Spinal cord (tissue), 9 donors: ENCODE measurements at regions not wholly inside any gene's neighbourhood (a gene's known extent, or its start where the extent isn't known, plus 50 kb on each side); places are given as distances from the start of the nearest gene placed in this dataset.
A peak's percentile ranks its signal among the peaks of the same experiment; 100 is the strongest.

ENCODE experiments used
- DNase-seq, 6 donors: peaks; one replicate each; pipeline versions ENCODE4 v3.0.0 to v3.0.0-alpha.2; 2013 to 2015; ENCODE audit warnings: low spot score in 6 of 6, low read depth in 4 of 6
- H3K27ac ChIP-seq: one replicate; pipeline ENCODE4 v1.5.1; 2013; ENCODE audit warnings: low read depth, low read length, control low read depth
- H3K27me3 ChIP-seq: one replicate; pipeline ENCODE4 v1.6.1; 2013; ENCODE audit warnings: low read length; ENCODE audit not compliant: control insufficient read depth, insufficient read depth
- H3K36me3 ChIP-seq: one replicate; pipeline ENCODE4 v1.6.1; 2013; ENCODE audit warnings: low read length; ENCODE audit not compliant: control insufficient read depth, insufficient read depth
- H3K4me1 ChIP-seq: one replicate; pipeline ENCODE4 v1.6.1; 2013; ENCODE audit warnings: low read length; ENCODE audit not compliant: control insufficient read depth, insufficient read depth
- H3K4me3 ChIP-seq: one replicate; pipeline ENCODE4 v1.5.1; 2013; ENCODE audit warnings: low read depth, low read length, control low read depth
- H3K9me3 ChIP-seq: one replicate; pipeline ENCODE4 v1.6.1; 2013; ENCODE audit warnings: low read length; ENCODE audit not compliant: control insufficient read depth, insufficient read depth
- WGBS: methylation state at CpG from one replicate; pipeline ENCODE4 v1.1.5; 2013; ENCODE audit warnings: missing lambda C conversion rate; ENCODE audit not compliant: insufficient coverage; 5-methylcytosine and 5-hydroxymethylcytosine counted together
- donor health status: healthy.

GRCh38 chr3:55286693-55287092, 200.4 kb downstream of the WNT5A start:
- no peak overlapping the region for H3K4me3 ChIP-seq
- no peak overlapping the region for H3K27ac ChIP-seq
- H3K27me3 ChIP-seq: no peaks in the 10 kb centered on the region
- H3K9me3 ChIP-seq: no peaks in the 10 kb centered on the region
- H3K4me1 ChIP-seq: no peaks in the 10 kb centered on the region
- no CpG with 5 or more reads among the region's 1 CpG for WGBS
- DNase-seq: peak in 4 of 6 donors; percentile 27 to 72 (median 42)
- no peaks in the 10 kb centered on the region for H3K36me3 ChIP-seq

DNA sequence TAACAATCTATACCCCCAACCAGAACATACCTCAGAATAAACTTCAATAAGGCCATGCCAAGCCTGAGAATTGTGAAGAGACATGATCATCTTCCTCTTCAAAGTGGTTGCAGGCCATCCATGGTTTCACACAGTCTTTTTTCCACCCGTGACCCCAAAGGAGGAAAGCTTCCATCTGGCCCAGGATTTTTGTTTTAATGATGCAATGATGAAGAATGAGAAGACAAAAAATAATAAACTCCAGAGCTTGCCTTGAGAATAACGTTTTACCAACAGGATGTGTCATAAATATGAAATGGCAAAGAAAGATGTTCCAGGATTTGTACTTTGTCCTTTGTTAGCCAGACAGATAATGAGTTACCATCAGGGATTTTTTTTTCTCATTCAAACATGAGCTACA, 201.9 kb downstream of the WNT5A start:
- Histone ChIP-seq H3K36me3 (no peaks in the 10 kb centered on the region), H3K4me3 (no peak overlapping the region), H3K9me3 (no peaks in the 10 kb centered on the region), H3K27ac (no peak overlapping the region), H3K27me3 (no peaks in the 10 kb centered on the region), H3K4me1 (no peaks in the 10 kb centered on the region)
- whole genome bisulfite sequencing: no CpG with 5 or more reads among the region's 2 CpGs
- DNase-seq: no peak

- no peak for DNase-seq
- Histone ChIP-seq H3K4me1 (no peaks in the 10 kb centered on the region), H3K36me3 (no peaks in the 10 kb centered on the region), H3K9me3 (no peaks in the 10 kb centered on the region), H3K27me3 (no peaks in the 10 kb centered on the region), H3K27ac (no peak overlapping the region), H3K4me3 (no peak overlapping the region)
- WGBS: no CpG with 5 or more reads among the region's 2 CpGs
Measured at GRCh38 chr3:55283441-55283925, 203.6 kb downstream of the WNT5A start.

- H3K4me3 ChIP-seq: no peak overlapping the region
- no peak for DNase-seq
- WGBS: 50% methylated on average over 1 of the region's 4 CpGs
- H3K4me1 ChIP-seq: no peaks in the 10 kb centered on the region
- no peak overlapping the region for H3K27ac ChIP-seq
- H3K36me3 ChIP-seq: no peaks in the 10 kb centered on the region
- H3K9me3 ChIP-seq: no peaks in the 10 kb centered on the region
- H3K27me3 ChIP-seq: no peaks in the 10 kb centered on the region
Measured at GRCh38 chr3:55282994-55283393, 204.1 kb downstream of the WNT5A start.

DNA sequence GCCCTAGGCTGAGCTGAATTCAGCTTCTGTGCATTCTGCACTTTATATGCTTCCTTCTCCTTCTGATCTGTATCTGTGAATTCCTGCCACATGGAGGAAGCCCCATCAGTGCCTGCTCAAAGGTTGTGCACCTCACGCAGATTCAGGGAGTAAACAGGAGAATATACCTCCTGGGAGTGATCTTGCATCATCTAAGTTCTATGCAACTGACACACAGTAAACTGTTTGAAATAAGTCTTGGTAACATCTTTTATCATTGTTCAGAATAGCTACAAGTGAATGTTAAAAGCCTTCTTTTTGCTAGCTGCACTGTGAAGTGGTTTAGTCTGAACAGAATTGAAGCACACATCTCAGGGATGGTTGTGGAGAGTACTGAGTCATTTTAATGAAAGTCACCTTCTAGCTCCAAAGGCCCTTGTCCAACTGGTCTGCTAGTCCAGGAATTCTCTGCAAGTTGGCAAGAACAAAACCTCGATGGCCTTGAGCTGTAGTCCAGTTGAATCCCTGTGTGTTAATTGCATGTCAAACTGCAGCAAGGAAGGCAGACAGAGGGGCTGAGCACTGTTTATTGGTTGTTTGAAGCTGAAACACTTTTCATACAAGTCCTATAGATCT, 215.0 kb downstream of the WNT5A start:
- WGBS: 63% methylated on average over 1 of the region's 2 CpGs
- no peak for DNase-seq

DNA sequence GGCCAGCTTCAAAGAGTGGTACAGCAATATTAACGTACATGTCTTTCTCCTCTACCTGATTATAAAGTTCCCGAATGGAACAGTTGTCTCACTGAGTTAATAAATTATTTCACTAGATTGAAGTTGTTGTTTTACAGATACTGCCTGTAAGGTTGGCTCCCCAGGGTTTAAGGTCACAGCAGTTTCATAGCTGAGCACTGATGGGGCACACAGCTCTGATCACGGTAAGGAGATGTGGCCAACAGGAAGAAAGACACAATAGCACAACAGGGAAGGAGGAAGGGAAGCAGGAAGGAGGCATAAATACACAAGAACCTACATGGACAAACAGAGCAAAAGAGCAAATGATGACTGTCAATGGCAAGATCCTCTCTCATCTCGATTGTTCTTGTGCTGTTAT, 215.6 kb downstream of the WNT5A start:
- DNase-seq: no peak
- Histone ChIP-seq H3K27ac (no peak overlapping the region), H3K27me3 (no peaks in the 10 kb centered on the region)

More for the DNA sequence above, 215.0 kb downstream of the WNT5A start:
- Histone ChIP-seq H3K9me3 (no peaks in the 10 kb centered on the region), H3K27me3 (no peaks in the 10 kb centered on the region), H3K36me3 (no peaks in the 10 kb centered on the region), H3K4me1 (no peaks in the 10 kb centered on the region), H3K27ac (no peak overlapping the region), H3K4me3 (no peak overlapping the region)

DNA sequence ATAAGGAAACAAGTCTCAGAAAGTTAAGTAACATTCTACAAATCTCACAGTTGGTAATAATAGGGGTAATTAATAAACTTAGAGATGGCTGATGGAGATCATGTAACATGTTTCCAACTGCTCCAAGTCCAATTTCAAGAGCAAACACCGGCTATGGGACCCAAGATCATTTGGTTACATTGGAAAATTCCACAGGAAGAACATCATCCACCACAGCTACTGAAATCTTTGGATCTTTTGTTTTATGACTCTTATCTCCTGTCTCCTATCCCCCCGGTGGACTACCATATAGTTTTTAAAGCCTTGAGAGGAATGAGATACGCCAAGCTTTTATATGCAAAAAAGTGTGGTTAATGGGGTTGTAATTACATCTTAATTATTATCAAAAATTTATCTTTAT, 216.1 kb downstream of the WNT5A start:
- no peaks in the 10 kb centered on the region for H3K36me3 ChIP-seq
- DNase-seq: no peak
- H3K4me1 ChIP-seq: no peaks in the 10 kb centered on the region
- no peaks in the 10 kb centered on the region for H3K27me3 ChIP-seq
- no CpG with 5 or more reads among the region's 3 CpGs for WGBS
- H3K4me3 ChIP-seq: no peak overlapping the region
- no peak overlapping the region for H3K27ac ChIP-seq
- no peaks in the 10 kb centered on the region for H3K9me3 ChIP-seq

More for the DNA sequence above, 215.6 kb downstream of the WNT5A start:
- no peak overlapping the region for H3K4me3 ChIP-seq
- WGBS: 70% methylated on average over 1 of the region's 4 CpGs
- H3K9me3 ChIP-seq: no peaks in the 10 kb centered on the region
- H3K4me1 ChIP-seq: no peaks in the 10 kb centered on the region
- H3K36me3 ChIP-seq: no peaks in the 10 kb centered on the region

DNA sequence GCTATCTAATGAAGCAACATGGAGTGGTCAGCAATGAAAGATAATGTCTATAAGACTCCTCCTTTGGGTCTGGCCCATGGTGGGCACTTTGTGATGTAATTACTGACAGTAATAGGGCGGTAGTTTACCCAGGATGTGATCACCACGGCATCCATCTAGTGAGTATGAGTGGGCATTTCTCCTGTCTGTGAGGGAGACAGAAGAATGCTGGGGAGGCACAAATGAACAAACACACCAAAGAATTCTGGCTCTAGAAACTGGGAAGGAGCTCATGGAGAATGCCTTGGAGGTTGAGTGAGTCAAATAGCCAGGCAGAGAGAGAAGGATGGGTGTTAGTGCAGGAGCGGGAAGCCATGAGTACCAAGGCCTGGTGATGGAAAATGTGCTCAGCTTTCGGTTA, 217.5 kb downstream of the WNT5A start:
- Histone ChIP-seq H3K4me1 (no peaks in the 10 kb centered on the region), H3K27me3 (no peaks in the 10 kb centered on the region), H3K4me3 (no peak overlapping the region), H3K9me3 (no peaks in the 10 kb centered on the region), H3K36me3 (no peaks in the 10 kb centered on the region), H3K27ac (no peak overlapping the region)
- no peak for DNase-seq
- WGBS: 94% methylated on average over 2 of the region's 4 CpGs

DNA sequence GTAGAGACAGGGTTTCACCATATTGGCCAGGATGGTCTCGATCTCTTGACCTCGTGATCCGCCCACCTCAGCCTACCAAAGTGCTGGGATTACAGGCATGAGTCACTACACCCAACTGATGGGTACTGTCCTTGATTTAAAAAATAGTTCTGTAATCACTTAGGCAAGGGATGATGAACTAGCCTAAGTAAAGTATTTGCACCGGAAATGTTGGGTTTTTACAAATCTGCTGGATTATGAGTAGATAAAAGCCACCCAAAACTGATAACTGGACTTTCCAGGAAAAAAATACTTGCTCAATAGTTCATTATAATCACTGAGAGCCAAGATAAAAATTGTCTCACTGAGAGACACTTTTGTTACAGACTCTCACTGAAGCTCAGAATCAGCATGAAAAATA, 218.0 kb downstream of the WNT5A start:
- Histone ChIP-seq H3K4me1 (no peaks in the 10 kb centered on the region), H3K9me3 (no peaks in the 10 kb centered on the region), H3K27me3 (no peaks in the 10 kb centered on the region), H3K27ac (no peak overlapping the region), H3K4me3 (no peak overlapping the region), H3K36me3 (no peaks in the 10 kb centered on the region)
- DNase-seq: no peak
- 100% methylated on average over 1 of the region's 4 CpGs for WGBS

- Histone ChIP-seq H3K4me1 (no peaks in the 10 kb centered on the region), H3K27me3 (no peaks in the 10 kb centered on the region), H3K9me3 (no peaks in the 10 kb centered on the region), H3K36me3 (no peaks in the 10 kb centered on the region), H3K27ac (no peak overlapping the region), H3K4me3 (no peak overlapping the region)
- DNase-seq: no peak
- WGBS: no CpG with 5 or more reads among the region's 2 CpGs
Measured at GRCh38 chr3:55267206-55267930, 219.7 kb downstream of the WNT5A start.
